ENCODE measurements at regions not wholly inside any gene's neighbourhood (a gene's known extent, or its start where the extent isn't known, plus 50 kb on each side); places are given as distances from the start of the nearest gene placed in this dataset.

DNA sequence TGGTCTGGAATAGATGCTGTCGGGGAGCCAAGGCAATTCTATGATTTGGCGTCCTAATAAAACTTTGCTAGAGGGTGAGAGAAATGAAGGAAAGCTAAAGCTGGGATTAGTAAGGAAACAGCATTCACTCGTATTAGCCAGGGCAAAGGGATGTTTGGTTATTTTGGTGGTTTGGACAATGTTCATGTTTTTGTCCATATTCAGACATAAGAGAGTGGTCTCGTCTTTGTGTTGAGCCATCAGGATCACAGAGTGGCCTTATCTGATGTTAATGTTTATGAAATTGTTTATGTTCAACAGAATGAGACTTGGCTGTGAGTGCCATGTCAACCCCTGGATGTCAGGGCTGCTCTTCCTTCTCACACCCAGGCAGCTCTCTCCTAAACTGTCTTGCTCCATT, 58.9 kb upstream of the EPC2 start:
- TF ChIP-seq, protein P1, sequence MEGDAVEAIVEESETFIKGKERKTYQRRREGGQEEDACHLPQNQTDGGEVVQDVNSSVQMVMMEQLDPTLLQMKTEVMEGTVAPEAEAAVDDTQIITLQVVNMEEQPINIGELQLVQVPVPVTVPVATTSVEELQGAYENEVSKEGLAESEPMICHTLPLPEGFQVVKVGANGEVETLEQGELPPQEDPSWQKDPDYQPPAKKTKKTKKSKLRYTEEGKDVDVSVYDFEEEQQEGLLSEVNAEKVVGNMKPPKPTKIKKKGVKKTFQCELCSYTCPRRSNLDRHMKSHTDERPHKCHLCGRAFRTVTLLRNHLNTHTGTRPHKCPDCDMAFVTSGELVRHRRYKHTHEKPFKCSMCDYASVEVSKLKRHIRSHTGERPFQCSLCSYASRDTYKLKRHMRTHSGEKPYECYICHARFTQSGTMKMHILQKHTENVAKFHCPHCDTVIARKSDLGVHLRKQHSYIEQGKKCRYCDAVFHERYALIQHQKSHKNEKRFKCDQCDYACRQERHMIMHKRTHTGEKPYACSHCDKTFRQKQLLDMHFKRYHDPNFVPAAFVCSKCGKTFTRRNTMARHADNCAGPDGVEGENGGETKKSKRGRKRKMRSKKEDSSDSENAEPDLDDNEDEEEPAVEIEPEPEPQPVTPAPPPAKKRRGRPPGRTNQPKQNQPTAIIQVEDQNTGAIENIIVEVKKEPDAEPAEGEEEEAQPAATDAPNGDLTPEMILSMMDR (IDR thresholded peaks at IDR 0.05): no peak
- TF ChIP-seq SMC3 (IDR thresholded peaks at IDR 0.05; ENCODE audit: low read depth, low read length) (no peak), NFIC (IDR thresholded peaks at IDR 0.05; ENCODE audit: borderline replicate concordance) (no peak), MEF2A (IDR thresholded peaks at IDR 0.05; ENCODE audit: borderline replicate concordance, low read depth) (no peak), MXI1 (IDR thresholded peaks at IDR 0.05; ENCODE audit: low read depth, low read length) (no peak), EP300 (IDR thresholded peaks at IDR 0.05; ENCODE audit: borderline replicate concordance in 1 of 2, low read depth in 1 of 2, low read length in 1 of 2) (no peak), YY1 (IDR thresholded peaks at IDR 0.05; ENCODE audit: low read depth) (no peak), TCF12 (IDR thresholded peaks at IDR 0.05) (no peak), JUND (IDR thresholded peaks at IDR 0.05) (no peak), POLR2AphosphoS5 (IDR thresholded peaks at IDR 0.05; ENCODE audit: low read depth, low read length) (no peak), TAF1 (IDR thresholded peaks at IDR 0.05; ENCODE audit: borderline replicate concordance, low read depth, low read length) (no peak)
- TF ChIP-seq, protein P2, sequence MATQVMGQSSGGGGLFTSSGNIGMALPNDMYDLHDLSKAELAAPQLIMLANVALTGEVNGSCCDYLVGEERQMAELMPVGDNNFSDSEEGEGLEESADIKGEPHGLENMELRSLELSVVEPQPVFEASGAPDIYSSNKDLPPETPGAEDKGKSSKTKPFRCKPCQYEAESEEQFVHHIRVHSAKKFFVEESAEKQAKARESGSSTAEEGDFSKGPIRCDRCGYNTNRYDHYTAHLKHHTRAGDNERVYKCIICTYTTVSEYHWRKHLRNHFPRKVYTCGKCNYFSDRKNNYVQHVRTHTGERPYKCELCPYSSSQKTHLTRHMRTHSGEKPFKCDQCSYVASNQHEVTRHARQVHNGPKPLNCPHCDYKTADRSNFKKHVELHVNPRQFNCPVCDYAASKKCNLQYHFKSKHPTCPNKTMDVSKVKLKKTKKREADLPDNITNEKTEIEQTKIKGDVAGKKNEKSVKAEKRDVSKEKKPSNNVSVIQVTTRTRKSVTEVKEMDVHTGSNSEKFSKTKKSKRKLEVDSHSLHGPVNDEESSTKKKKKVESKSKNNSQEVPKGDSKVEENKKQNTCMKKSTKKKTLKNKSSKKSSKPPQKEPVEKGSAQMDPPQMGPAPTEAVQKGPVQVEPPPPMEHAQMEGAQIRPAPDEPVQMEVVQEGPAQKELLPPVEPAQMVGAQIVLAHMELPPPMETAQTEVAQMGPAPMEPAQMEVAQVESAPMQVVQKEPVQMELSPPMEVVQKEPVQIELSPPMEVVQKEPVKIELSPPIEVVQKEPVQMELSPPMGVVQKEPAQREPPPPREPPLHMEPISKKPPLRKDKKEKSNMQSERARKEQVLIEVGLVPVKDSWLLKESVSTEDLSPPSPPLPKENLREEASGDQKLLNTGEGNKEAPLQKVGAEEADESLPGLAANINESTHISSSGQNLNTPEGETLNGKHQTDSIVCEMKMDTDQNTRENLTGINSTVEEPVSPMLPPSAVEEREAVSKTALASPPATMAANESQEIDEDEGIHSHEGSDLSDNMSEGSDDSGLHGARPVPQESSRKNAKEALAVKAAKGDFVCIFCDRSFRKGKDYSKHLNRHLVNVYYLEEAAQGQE (IDR thresholded peaks at IDR 0.05; ENCODE audit: low read depth, low read length): no peak
- TF ChIP-seq, protein P3, sequence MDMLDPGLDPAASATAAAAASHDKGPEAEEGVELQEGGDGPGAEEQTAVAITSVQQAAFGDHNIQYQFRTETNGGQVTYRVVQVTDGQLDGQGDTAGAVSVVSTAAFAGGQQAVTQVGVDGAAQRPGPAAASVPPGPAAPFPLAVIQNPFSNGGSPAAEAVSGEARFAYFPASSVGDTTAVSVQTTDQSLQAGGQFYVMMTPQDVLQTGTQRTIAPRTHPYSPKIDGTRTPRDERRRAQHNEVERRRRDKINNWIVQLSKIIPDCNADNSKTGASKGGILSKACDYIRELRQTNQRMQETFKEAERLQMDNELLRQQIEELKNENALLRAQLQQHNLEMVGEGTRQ (IDR thresholded peaks at IDR 0.05; ENCODE audit: borderline replicate concordance, low read depth, low read length): no peak
